NB4 (cell line): ENCODE measurements at regions not wholly inside any gene's neighbourhood (a gene's known extent, or its start where the extent isn't known, plus 50 kb on each side); places are given as distances from the start of the nearest gene placed in this dataset.

Experiments used
- CTCF ChIP-seq: IDR thresholded peaks from one replicate; pipeline ENCODE4 v1.5.1; 2012; ENCODE audit warnings: low read depth, low read length
- POLR2A ChIP-seq: IDR thresholded peaks from 2 replicates; pipeline ENCODE4 v1.6.1; 2011; ENCODE audit warnings: mild to moderate bottlenecking; ENCODE audit not compliant: insufficient read length; ENCODE audit errors: extremely low read depth

DNA sequence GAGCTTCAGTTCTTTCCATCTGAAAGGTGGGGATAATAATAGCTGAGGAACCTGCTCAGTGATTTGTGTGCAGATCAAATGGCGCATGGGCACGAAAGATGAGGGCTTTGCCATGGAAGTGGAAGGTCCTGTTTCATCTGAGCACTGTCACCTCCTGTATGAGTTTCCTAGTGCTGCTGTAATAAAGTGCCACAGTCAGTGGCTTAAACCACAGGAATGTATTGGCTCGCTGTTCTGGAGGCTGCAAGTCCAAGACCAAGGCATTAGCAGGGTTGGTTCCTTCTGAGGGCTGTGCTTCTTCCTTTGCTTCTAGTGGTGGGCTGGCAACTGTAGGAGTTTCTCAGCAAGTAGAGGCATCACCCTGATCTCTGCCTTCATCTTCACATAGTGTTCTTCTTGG lies 51.1 kb upstream of the RBM15 start:
- TF ChIP-seq CTCF (no peak), POLR2A (no peak)
